ENCODE measurements at regions not wholly inside any gene's neighbourhood (a gene's known extent, or its start where the extent isn't known, plus 50 kb on each side); places are given as distances from the start of the nearest gene placed in this dataset.

DNA sequence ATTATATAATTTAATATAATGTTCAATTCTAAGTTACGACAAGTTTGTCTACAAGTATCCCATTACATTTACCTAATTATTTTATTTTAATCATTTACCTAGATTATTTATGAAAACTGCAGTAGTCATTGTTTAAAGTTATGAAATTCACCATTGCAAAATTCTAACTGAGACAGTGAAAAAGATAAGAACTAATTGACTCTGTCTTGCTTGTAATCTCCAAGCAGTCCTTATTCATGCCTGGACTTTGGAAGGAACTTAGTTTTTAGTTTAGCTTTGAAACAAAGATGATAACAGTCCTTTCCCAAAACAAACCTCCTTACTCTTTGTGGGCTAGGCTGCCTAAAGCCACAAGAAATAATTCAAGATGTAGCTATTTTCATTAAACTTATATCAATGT, 165.0 kb downstream of the SUCNR1 start:
- H3K9ac ChIP-seq (ENCODE audit: low read length), result no peak overlapping the region
- no peak overlapping the region for H3K4me3 ChIP-seq (ENCODE audit: low read length)
- no peak overlapping the region for H2AFZ ChIP-seq (ENCODE audit: low read length)
- H3F3A ChIP-seq (ENCODE audit: insufficient read depth, low read length), result no peaks in the 10 kb centered on the region
- no peaks in the 10 kb centered on the region for H3K79me2 ChIP-seq (ENCODE audit: low read length)
- H4K20me1 ChIP-seq (ENCODE audit: insufficient read depth, low read length), result no peaks in the 10 kb centered on the region
- H3K4me1 ChIP-seq (ENCODE audit: low read length), result peaks cover 5% of the 10 kb centered on the region; the same call in 1 of the 2 replicates
- no peaks in the 10 kb centered on the region for H3K27me3 ChIP-seq (replicated peaks; ENCODE audit: insufficient read depth, low read length)
- no peak overlapping the region for H3K4me2 ChIP-seq (ENCODE audit: low read depth, low read length)
- H3K9me3 ChIP-seq (replicated peaks; ENCODE audit: insufficient read depth, low read length), result no peaks in the 10 kb centered on the region
- no peak for DNase-seq
- no peak overlapping the region for H3K27ac ChIP-seq (ENCODE audit: low read length)
- no peaks in the 10 kb centered on the region for H3K36me3 ChIP-seq (replicated peaks; ENCODE audit: insufficient read depth, low read length)
- TF ChIP-seq EZH2phosphoT487 (IDR thresholded peaks at IDR 0.05; ENCODE audit: low read length) (no peak), EZH2 (optimal IDR thresholded peaks at IDR 0.05; ENCODE audit: low read depth, low read length) (no peak)
- TF ChIP-seq, protein P1, sequence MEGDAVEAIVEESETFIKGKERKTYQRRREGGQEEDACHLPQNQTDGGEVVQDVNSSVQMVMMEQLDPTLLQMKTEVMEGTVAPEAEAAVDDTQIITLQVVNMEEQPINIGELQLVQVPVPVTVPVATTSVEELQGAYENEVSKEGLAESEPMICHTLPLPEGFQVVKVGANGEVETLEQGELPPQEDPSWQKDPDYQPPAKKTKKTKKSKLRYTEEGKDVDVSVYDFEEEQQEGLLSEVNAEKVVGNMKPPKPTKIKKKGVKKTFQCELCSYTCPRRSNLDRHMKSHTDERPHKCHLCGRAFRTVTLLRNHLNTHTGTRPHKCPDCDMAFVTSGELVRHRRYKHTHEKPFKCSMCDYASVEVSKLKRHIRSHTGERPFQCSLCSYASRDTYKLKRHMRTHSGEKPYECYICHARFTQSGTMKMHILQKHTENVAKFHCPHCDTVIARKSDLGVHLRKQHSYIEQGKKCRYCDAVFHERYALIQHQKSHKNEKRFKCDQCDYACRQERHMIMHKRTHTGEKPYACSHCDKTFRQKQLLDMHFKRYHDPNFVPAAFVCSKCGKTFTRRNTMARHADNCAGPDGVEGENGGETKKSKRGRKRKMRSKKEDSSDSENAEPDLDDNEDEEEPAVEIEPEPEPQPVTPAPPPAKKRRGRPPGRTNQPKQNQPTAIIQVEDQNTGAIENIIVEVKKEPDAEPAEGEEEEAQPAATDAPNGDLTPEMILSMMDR (IDR thresholded peaks at IDR 0.05; ENCODE audit: low read length), result no peak
- no peaks in the 10 kb centered on the region for H3K9me2 ChIP-seq (replicated peaks; ENCODE audit: insufficient read depth, low read length)

DNA sequence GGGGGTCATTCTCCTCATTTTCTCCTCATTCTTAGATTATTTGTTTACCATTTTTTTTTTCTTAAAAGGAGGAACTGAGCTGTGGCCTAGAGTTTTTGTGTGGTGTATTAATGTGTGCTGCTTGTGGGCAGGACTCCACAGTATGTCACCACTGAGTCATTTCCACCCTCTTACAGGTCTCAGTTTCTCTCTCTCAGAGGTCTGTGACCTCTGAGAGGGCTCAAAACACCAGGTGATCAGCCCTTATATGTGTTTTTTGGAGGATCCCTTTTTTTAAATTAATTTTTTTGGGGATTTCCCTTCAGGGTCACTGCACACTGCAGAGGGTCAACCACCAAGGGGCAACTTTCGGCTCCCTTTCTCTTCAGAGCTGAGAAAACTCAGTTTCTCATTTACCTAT, 166.4 kb downstream of the SUCNR1 start:
- H4K20me1 ChIP-seq (ENCODE audit: insufficient read depth, low read length), result no peaks in the 10 kb centered on the region
- no peaks in the 10 kb centered on the region for H3K9me2 ChIP-seq (replicated peaks; ENCODE audit: insufficient read depth, low read length)
- TF ChIP-seq, protein P1 (IDR thresholded peaks at IDR 0.05; ENCODE audit: low read length), result no peak
- no peak for TF ChIP-seq EZH2 (optimal IDR thresholded peaks at IDR 0.05; ENCODE audit: low read depth, low read length)
- TF ChIP-seq EZH2phosphoT487 (IDR thresholded peaks at IDR 0.05; ENCODE audit: low read length), result no peak
- H3K27me3 ChIP-seq (replicated peaks; ENCODE audit: insufficient read depth, low read length), result no peaks in the 10 kb centered on the region
- H3K4me1 ChIP-seq (ENCODE audit: low read length), result peaks cover 5% of the 10 kb centered on the region; the same call in 1 of the 2 replicates
- H3K9ac ChIP-seq (ENCODE audit: low read length), result no peak overlapping the region
- H3K27ac ChIP-seq (ENCODE audit: low read length), result no peak overlapping the region
- no peaks in the 10 kb centered on the region for H3K36me3 ChIP-seq (replicated peaks; ENCODE audit: insufficient read depth, low read length)
- no peaks in the 10 kb centered on the region for H3K9me3 ChIP-seq (replicated peaks; ENCODE audit: insufficient read depth, low read length)
- peak overlapping the region; percentile 41; the same call in 1 of the 2 replicates for H3K4me2 ChIP-seq (ENCODE audit: low read depth, low read length)
- H3K79me2 ChIP-seq (ENCODE audit: low read length), result no peaks in the 10 kb centered on the region
- DNase-seq, result no peak
- no peak overlapping the region for H3K4me3 ChIP-seq (ENCODE audit: low read length)
- H2AFZ ChIP-seq (ENCODE audit: low read length), result 0 out of 2 replicates have a peak overlapping the region, but pooled peaks have one; percentile 53
- H3F3A ChIP-seq (ENCODE audit: insufficient read depth, low read length), result no peaks in the 10 kb centered on the region

DNA sequence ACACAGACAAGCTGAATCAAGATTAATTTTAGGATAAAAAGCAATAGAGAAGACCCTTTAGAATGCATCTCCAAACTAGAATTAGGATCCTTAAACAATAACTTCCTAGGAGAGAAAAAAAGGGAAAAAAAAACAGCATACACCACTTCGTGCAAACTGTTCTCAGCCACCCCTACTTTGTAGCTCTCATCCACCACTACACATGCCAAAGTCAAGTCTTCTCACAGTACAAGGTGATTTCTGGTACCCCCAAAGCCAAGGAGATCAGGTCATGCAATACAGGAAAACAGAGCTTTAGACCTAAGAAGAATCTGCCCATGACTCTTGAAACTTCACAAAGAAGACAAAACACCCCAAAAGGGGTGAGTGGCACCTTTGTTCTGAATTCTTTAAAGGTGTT, 166.9 kb downstream of the SUCNR1 start:
- Histone ChIP-seq H3K36me3 (replicated peaks; ENCODE audit: insufficient read depth, low read length) (no peaks in the 10 kb centered on the region), H3F3A (ENCODE audit: insufficient read depth, low read length) (no peaks in the 10 kb centered on the region), H3K27ac (ENCODE audit: low read length) (no peak overlapping the region; the same call in 1 of the 2 replicates), H3K4me2 (ENCODE audit: low read depth, low read length) (peak overlapping the region; percentile 41; the same call in 1 of the 2 replicates), H3K4me1 (ENCODE audit: low read length) (peaks cover 5% of the 10 kb centered on the region; the same call in 1 of the 2 replicates), H3K9me2 (replicated peaks; ENCODE audit: insufficient read depth, low read length) (no peaks in the 10 kb centered on the region), H2AFZ (ENCODE audit: low read length) (peak overlapping the region; percentile 53; the same call in 1 of the 2 replicates), H3K9me3 (replicated peaks; ENCODE audit: insufficient read depth, low read length) (no peaks in the 10 kb centered on the region), H3K79me2 (ENCODE audit: low read length) (no peaks in the 10 kb centered on the region), H3K27me3 (replicated peaks; ENCODE audit: insufficient read depth, low read length) (no peaks in the 10 kb centered on the region), H3K9ac (ENCODE audit: low read length) (no peak overlapping the region), H3K4me3 (ENCODE audit: low read length) (no peak overlapping the region), H4K20me1 (ENCODE audit: insufficient read depth, low read length) (no peaks in the 10 kb centered on the region)
- TF ChIP-seq, protein P1 (IDR thresholded peaks at IDR 0.05; ENCODE audit: low read length), result no peak
- TF ChIP-seq EZH2phosphoT487 (IDR thresholded peaks at IDR 0.05; ENCODE audit: low read length) (no peak), EZH2 (optimal IDR thresholded peaks at IDR 0.05; ENCODE audit: low read depth, low read length) (no peak)
- DNase-seq, result no peak

Measured in MM.1S (cell line).